Neural progenitor cell (in vitro differentiated cells): ENCODE measurements at regions not wholly inside any gene's neighbourhood (a gene's known extent, or its start where the extent isn't known, plus 50 kb on each side); places are given as distances from the start of the nearest gene placed in this dataset.

Experiments
- DNase-seq: peaks from one replicate; pipeline ENCODE4 v3.0.0-alpha.2; 2016; ENCODE audit warnings: low spot score
- H2AFZ ChIP-seq: fragments of 200-600 bp; sonication (generic); replicated peaks from 2 replicates; pipeline ENCODE4 v1.6.1; 2016; ENCODE audit warnings: antibody characterized with exemption
- H3F3A ChIP-seq: fragments of 200-600 bp; sonication (generic); 2 replicates; pipeline ENCODE4 v1.6.1; 2016; ENCODE audit warnings: antibody characterized with exemption, low read depth
- H3K27ac ChIP-seq: fragments of 200-600 bp; sonication (generic); 2 replicates; pipeline ENCODE4 v1.5.1; 2016; ENCODE audit warnings: mild to moderate bottlenecking
- H3K27me3 ChIP-seq: fragments of 200-600 bp; sonication (generic); 2 replicates; pipeline ENCODE4 v1.6.1; 2016; ENCODE audit warnings: mild to moderate bottlenecking, moderate library complexity
- H3K36me3 ChIP-seq: fragments of 200-600 bp; sonication (generic); 2 replicates; pipeline ENCODE4 v1.5.1; 2016
- H3K4me1 ChIP-seq: fragments of 200-600 bp; sonication (generic); 2 replicates; pipeline ENCODE4 v1.6.1; 2016; ENCODE audit warnings: mixed run types
- H3K4me2 ChIP-seq: fragments of 200-600 bp; sonication (generic); 2 replicates; pipeline ENCODE4 v1.6.1; 2016
- H3K4me3 ChIP-seq: fragments of 200-600 bp; sonication (generic); 2 replicates; pipeline ENCODE4 v1.5.1; 2016
- H3K79me2 ChIP-seq: fragments of 200-600 bp; sonication (generic); 2 replicates; pipeline ENCODE4 v1.6.1; 2016; ENCODE audit warnings: low read depth
- H3K9ac ChIP-seq: fragments of 200-600 bp; sonication (generic); 2 replicates; pipeline ENCODE4 v1.6.1; 2016
- H3K9me3 ChIP-seq: fragments of 200-600 bp; sonication (generic); 2 replicates; pipeline ENCODE4 v1.5.1; 2016; ENCODE audit warnings: low read depth
- H4K20me1 ChIP-seq: fragments of 200-600 bp; sonication (generic); 2 replicates; pipeline ENCODE4 v1.6.1; 2016; ENCODE audit warnings: low read depth
- H3K27ac Mint-ChIP-seq: 3 replicates; pipeline ENCODE4 v1.8.0; 2021; ENCODE audit warnings: mixed read lengths
- H3K27me3 Mint-ChIP-seq: 2 replicates; pipeline ENCODE4 v1.8.0; 2022; ENCODE audit warnings: low read depth, mild to moderate bottlenecking, inconsistent platforms, moderate library complexity, mixed read lengths; ENCODE audit not compliant: insufficient read depth
- H3K36me3 Mint-ChIP-seq: 3 replicates; pipeline ENCODE4 v1.8.0; 2021; ENCODE audit warnings: mixed read lengths
- H3K4me1 Mint-ChIP-seq: 3 replicates; pipeline ENCODE4 v1.8.0; 2021; ENCODE audit warnings: mixed read lengths
- H3K4me3 Mint-ChIP-seq: 3 replicates; pipeline ENCODE4 v1.8.0; 2021; ENCODE audit warnings: mild to moderate bottlenecking, moderate library complexity, mixed read lengths
- H3K9me3 Mint-ChIP-seq: 3 replicates; pipeline ENCODE4 v1.8.0; 2020; ENCODE audit warnings: mixed read lengths
- EZH2 ChIP-seq: fragments of 200-600 bp; sonication (generic); IDR thresholded peaks from 2 replicates; pipeline ENCODE4 v1.6.1; 2017; ENCODE audit warnings: antibody characterized with exemption, mild to moderate bottlenecking, moderate library complexity
- EZH2phosphoT487 ChIP-seq: fragments of 200-600 bp; sonication (generic); IDR thresholded peaks from 2 replicates; pipeline ENCODE4 v1.6.1; 2017; ENCODE audit warnings: antibody characterized with exemption
- TF ChIP-seq, protein P1 (sequence below): fragments of 200-600 bp; sonication (generic); IDR thresholded peaks from 2 replicates; pipeline ENCODE4 v1.5.1; 2017; ENCODE audit warnings: antibody characterized with exemption, mild to moderate bottlenecking

DNA sequence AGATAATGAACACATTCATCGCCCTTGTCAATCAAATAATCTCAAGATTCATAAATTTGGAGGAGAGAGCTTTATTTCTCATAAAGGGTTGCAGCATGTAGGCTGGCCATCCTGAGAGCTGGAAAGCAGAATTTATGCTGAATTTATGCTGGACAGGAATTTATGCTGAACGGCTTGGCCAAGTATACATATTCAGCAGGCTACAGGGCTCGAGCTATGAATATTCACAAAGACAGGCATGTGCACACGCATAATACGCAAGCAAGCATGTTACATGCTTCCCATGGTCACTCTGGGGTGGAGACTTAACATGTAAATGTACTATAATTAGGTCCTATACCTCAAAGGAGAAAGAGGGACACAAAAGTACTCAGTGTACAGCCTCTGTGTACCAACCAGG, 618.8 kb downstream of the METTL4 start:
- no peak overlapping the region for H3K4me3 Mint-ChIP-seq
- H3K36me3 ChIP-seq = no peaks in the 10 kb centered on the region
- H3K9me3 ChIP-seq = no peaks in the 10 kb centered on the region
- no peak overlapping the region for H2AFZ ChIP-seq
- no peaks in the 10 kb centered on the region for H3K79me2 ChIP-seq
- no peaks in the 10 kb centered on the region for H3K4me1 ChIP-seq
- no peak overlapping the region for H3K27ac ChIP-seq
- no peaks in the 10 kb centered on the region for H3K36me3 Mint-ChIP-seq
- no peak overlapping the region for H3K4me3 ChIP-seq
- no peak overlapping the region for H3K27ac Mint-ChIP-seq
- no peaks in the 10 kb centered on the region for H3K9me3 Mint-ChIP-seq
- H3K4me1 Mint-ChIP-seq = no peaks in the 10 kb centered on the region
- DNase-seq = no peak
- TF ChIP-seq EZH2phosphoT487 = no peak
- TF ChIP-seq EZH2 = no peak
- TF ChIP-seq, protein P1, sequence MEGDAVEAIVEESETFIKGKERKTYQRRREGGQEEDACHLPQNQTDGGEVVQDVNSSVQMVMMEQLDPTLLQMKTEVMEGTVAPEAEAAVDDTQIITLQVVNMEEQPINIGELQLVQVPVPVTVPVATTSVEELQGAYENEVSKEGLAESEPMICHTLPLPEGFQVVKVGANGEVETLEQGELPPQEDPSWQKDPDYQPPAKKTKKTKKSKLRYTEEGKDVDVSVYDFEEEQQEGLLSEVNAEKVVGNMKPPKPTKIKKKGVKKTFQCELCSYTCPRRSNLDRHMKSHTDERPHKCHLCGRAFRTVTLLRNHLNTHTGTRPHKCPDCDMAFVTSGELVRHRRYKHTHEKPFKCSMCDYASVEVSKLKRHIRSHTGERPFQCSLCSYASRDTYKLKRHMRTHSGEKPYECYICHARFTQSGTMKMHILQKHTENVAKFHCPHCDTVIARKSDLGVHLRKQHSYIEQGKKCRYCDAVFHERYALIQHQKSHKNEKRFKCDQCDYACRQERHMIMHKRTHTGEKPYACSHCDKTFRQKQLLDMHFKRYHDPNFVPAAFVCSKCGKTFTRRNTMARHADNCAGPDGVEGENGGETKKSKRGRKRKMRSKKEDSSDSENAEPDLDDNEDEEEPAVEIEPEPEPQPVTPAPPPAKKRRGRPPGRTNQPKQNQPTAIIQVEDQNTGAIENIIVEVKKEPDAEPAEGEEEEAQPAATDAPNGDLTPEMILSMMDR = no peak
- H3F3A ChIP-seq = no peaks in the 10 kb centered on the region
- H3K4me2 ChIP-seq = no peak overlapping the region
- no peaks in the 10 kb centered on the region for H3K27me3 ChIP-seq
- H3K27me3 Mint-ChIP-seq = no peaks in the 10 kb centered on the region
- H3K9ac ChIP-seq = no peak overlapping the region
- no peaks in the 10 kb centered on the region for H4K20me1 ChIP-seq

DNA sequence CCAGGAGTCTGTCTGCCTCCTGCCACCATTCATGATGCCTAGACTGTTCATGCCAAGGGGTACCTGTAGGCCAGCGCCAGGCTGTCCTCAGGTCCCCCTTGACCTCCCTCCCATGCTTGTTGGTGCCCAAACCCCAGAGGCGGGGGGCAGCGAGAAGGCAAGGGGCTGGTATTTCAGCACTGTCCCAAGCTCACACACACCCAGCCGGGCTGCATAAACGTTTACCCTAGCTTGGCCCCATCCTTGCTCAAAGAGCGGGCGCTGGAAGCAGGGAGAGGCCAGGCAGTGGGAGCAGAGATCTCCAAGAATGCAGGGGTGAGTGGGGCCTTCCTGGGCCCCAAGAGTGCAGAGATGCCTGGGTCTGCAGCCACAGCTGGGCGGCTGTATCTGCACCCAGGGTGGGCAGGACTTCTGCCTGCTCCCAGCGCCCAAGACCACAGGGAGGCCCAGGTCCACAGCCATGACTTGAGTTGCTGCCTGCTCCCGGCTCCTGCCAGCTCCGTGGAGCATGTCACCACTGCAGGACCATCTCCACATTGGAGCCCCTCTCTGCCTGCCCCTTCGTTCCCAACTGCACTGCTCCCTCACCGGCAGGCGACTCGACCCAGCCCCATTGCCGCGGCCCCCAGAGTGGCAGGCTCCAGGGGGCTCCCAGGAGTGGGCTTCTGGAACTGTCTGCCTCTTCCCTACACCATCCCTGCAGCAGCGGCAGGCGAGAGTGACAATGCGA, 616.6 kb downstream of the METTL4 start:
- Histone ChIP-seq H3K4me3 (no peak overlapping the region), H3K79me2 (no peaks in the 10 kb centered on the region), H3K27me3 (no peaks in the 10 kb centered on the region), H4K20me1 (no peaks in the 10 kb centered on the region), H2AFZ (no peak overlapping the region), H3K36me3 (no peaks in the 10 kb centered on the region), H3K4me1 (no peaks in the 10 kb centered on the region), H3K27ac (no peak overlapping the region), H3K4me2 (no peak overlapping the region), H3K9me3 (no peaks in the 10 kb centered on the region), H3K9ac (no peak overlapping the region), H3F3A (no peaks in the 10 kb centered on the region)
- no peak overlapping the region for H3K4me3 Mint-ChIP-seq
- no peak for TF ChIP-seq EZH2phosphoT487
- TF ChIP-seq, protein P1 = no peak
- TF ChIP-seq EZH2 = no peak
- H3K27ac Mint-ChIP-seq = no peak overlapping the region
- no peaks in the 10 kb centered on the region for H3K9me3 Mint-ChIP-seq
- DNase-seq = no peak
- no peaks in the 10 kb centered on the region for H3K27me3 Mint-ChIP-seq
- no peaks in the 10 kb centered on the region for H3K36me3 Mint-ChIP-seq
- H3K4me1 Mint-ChIP-seq = no peaks in the 10 kb centered on the region

DNA sequence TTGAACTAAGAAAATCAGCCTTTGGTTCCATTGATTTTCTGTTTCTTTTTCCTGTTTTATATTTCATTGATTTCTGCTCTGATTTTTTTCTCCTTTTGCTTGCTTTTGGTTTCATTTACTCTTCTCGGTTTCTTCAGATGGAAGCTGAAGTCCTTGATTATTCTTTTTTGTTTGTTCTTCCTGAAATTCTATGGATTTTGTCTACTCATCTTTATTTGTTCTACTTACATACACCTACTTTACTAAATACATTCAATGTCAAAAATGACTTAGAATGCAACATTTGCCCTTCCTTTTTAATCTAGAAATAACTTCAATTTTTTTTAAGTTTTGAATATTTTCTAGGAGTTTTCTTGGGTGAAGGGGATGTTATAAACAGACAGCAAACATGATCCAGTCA, 612.5 kb downstream of the METTL4 start:
- H3K36me3 Mint-ChIP-seq = no peaks in the 10 kb centered on the region
- no peaks in the 10 kb centered on the region for H3K27me3 ChIP-seq
- DNase-seq = no peak
- no peaks in the 10 kb centered on the region for H3K79me2 ChIP-seq
- no peak overlapping the region for H3K4me3 Mint-ChIP-seq
- no peak overlapping the region for H3K9ac ChIP-seq
- H3K9me3 Mint-ChIP-seq = no peaks in the 10 kb centered on the region
- H3K27me3 Mint-ChIP-seq = no peaks in the 10 kb centered on the region
- H3K36me3 ChIP-seq = no peaks in the 10 kb centered on the region
- TF ChIP-seq EZH2phosphoT487 (no peak), EZH2 (no peak)
- TF ChIP-seq, protein P1 = no peak
- no peak overlapping the region for H3K27ac Mint-ChIP-seq
- no peaks in the 10 kb centered on the region for H3K9me3 ChIP-seq
- no peaks in the 10 kb centered on the region for H3K4me1 Mint-ChIP-seq
- no peak overlapping the region for H3K4me2 ChIP-seq
- H3F3A ChIP-seq = no peaks in the 10 kb centered on the region
- no peak overlapping the region for H2AFZ ChIP-seq
- H3K4me3 ChIP-seq = no peak overlapping the region
- H3K27ac ChIP-seq = no peak overlapping the region
- no peaks in the 10 kb centered on the region for H4K20me1 ChIP-seq
- H3K4me1 ChIP-seq = no peaks in the 10 kb centered on the region
